Progenitor cell of endocrine pancreas (in vitro differentiated cells): ENCODE measurements at regions not wholly inside any gene's neighbourhood (a gene's known extent, or its start where the extent isn't known, plus 50 kb on each side); places are given as distances from the start of the nearest gene placed in this dataset.

Source experiments
- DNase-seq: peaks from one replicate; pipeline ENCODE4 v3.0.0; 2021; ENCODE audit warnings: low spot score; ENCODE audit not compliant: unreplicated experiment
- H3K27ac Mint-ChIP-seq: 2 replicates; pipeline ENCODE4 v1.8.0; 2021; ENCODE audit warnings: mild to moderate bottlenecking, moderate library complexity, mixed read lengths
- H3K27me3 Mint-ChIP-seq: 2 replicates; pipeline ENCODE4 v1.8.0; 2021; ENCODE audit warnings: mixed read lengths
- H3K36me3 Mint-ChIP-seq: 2 replicates; pipeline ENCODE4 v1.8.0; 2022; ENCODE audit warnings: mixed read lengths; ENCODE audit not compliant: insufficient read depth
- H3K4me1 Mint-ChIP-seq: 2 replicates; pipeline ENCODE4 v1.8.0; 2021; ENCODE audit warnings: low read depth, mixed read lengths
- H3K4me3 Mint-ChIP-seq: 2 replicates; pipeline ENCODE4 v1.8.0; 2021; ENCODE audit warnings: low read depth, mild to moderate bottlenecking, moderate library complexity, mixed read lengths
- H3K9me3 Mint-ChIP-seq: 2 replicates; pipeline ENCODE4 v1.8.0; 2021; ENCODE audit warnings: low read depth, mixed read lengths
- CTCF ChIP-seq: fragments of 200-600 bp; sonication (generic); IDR thresholded peaks from one replicate; pipeline ENCODE4 v1.5.0; 2021; ENCODE audit warnings: antibody characterized with exemption, mild to moderate bottlenecking; ENCODE audit not compliant: unreplicated experiment

- H3K4me1 Mint-ChIP-seq, result peaks cover 2% of the 10 kb centered on the region
- H3K4me3 Mint-ChIP-seq, result no peak overlapping the region
- DNase-seq, result no peak
- H3K27me3 Mint-ChIP-seq, result no peaks in the 10 kb centered on the region
- H3K36me3 Mint-ChIP-seq, result no peaks in the 10 kb centered on the region
- H3K27ac Mint-ChIP-seq, result no peak overlapping the region
- no peak for TF ChIP-seq CTCF
- no peaks in the 10 kb centered on the region for H3K9me3 Mint-ChIP-seq
Measured at GRCh38 chr3:187848401-187848800, 103.1 kb upstream of the BCL6 start.

- no peak overlapping the region for H3K27ac Mint-ChIP-seq
- DNase-seq, result no peak
- H3K4me3 Mint-ChIP-seq, result no peak overlapping the region
- TF ChIP-seq CTCF, result no peak
- H3K9me3 Mint-ChIP-seq, result no peaks in the 10 kb centered on the region
- H3K4me1 Mint-ChIP-seq, result no peaks in the 10 kb centered on the region
- H3K27me3 Mint-ChIP-seq, result no peaks in the 10 kb centered on the region
- no peaks in the 10 kb centered on the region for H3K36me3 Mint-ChIP-seq
Measured at GRCh38 chr3:187849016-187849654, 103.9 kb upstream of the BCL6 start.

GRCh38 chr3:187850258-187850921 lies 105.1 kb upstream of the BCL6 start:
- H3K27ac Mint-ChIP-seq, result no peak overlapping the region
- no peaks in the 10 kb centered on the region for H3K27me3 Mint-ChIP-seq
- no peak for DNase-seq
- H3K4me1 Mint-ChIP-seq, result no peaks in the 10 kb centered on the region
- no peaks in the 10 kb centered on the region for H3K36me3 Mint-ChIP-seq
- H3K9me3 Mint-ChIP-seq, result no peaks in the 10 kb centered on the region
- TF ChIP-seq CTCF, result no peak
- no peak overlapping the region for H3K4me3 Mint-ChIP-seq

GRCh38 chr3:187852842-187853730 lies 107.8 kb upstream of the BCL6 start:
- Mint-ChIP-seq H3K36me3 (no peaks in the 10 kb centered on the region), H3K27me3 (no peaks in the 10 kb centered on the region), H3K4me1 (peaks cover 6% of the 10 kb centered on the region), H3K27ac (no peak overlapping the region), H3K4me3 (no peak overlapping the region), H3K9me3 (no peaks in the 10 kb centered on the region)
- no peak for TF ChIP-seq CTCF
- no peak for DNase-seq

- Mint-ChIP-seq H3K9me3 (no peaks in the 10 kb centered on the region), H3K4me3 (no peak overlapping the region), H3K36me3 (no peaks in the 10 kb centered on the region), H3K27ac (no peak overlapping the region), H3K27me3 (no peaks in the 10 kb centered on the region), H3K4me1 (peaks cover 6% of the 10 kb centered on the region)
- no peak for DNase-seq
- TF ChIP-seq CTCF, result no peak
Measured at GRCh38 chr3:187855131-187855530, 109.9 kb upstream of the BCL6 start.
